OCI-LY3 (cell line): ENCODE measurements at regions not wholly inside any gene's neighbourhood (a gene's known extent, or its start where the extent isn't known, plus 50 kb on each side); places are given as distances from the start of the nearest gene placed in this dataset.

Experiments used
- H2AFZ ChIP-seq: fragments of 200-600, 300-600 bp; shearing (Covaris generic); 2 replicates; pipeline ENCODE4 v1.6.0; 2014; ENCODE audit warnings: antibody characterized with exemption, low read depth, low read length
- H3K27ac ChIP-seq: fragments of 200-600, 300-600 bp; sonication (generic); 2 replicates; pipeline ENCODE4 v1.5.1; 2014; ENCODE audit warnings: mild to moderate bottlenecking, low read length, moderate library complexity, mixed read lengths
- H3K27me3 ChIP-seq: fragments of 200-600, 300-600 bp; sonication (generic); 2 replicates; pipeline ENCODE4 v1.6.1; 2014; ENCODE audit warnings: low read depth, low read length, mixed read lengths
- H3K36me3 ChIP-seq: fragments of 200-600, 300-600 bp; sonication (generic); replicated peaks from 2 replicates; pipeline ENCODE3; 2014; ENCODE audit warnings: low read depth, low read length, mixed read lengths
- H3K4me1 ChIP-seq: fragments of 300-600, 200-600 bp; sonication (generic); 2 replicates; pipeline ENCODE4 v1.6.1; 2014; ENCODE audit warnings: low read length, mixed read lengths
- H3K4me2 ChIP-seq: fragments of 200-600, 300-600 bp; sonication (generic); 2 replicates; pipeline ENCODE4 v1.6.1; 2014; ENCODE audit warnings: low read length, mixed read lengths
- H3K4me3 ChIP-seq: fragments of 300-600, 200-600 bp; sonication (generic); 2 replicates; pipeline ENCODE4 v1.5.1; 2014; ENCODE audit warnings: antibody characterized with exemption, mild to moderate bottlenecking, low read length, moderate library complexity
- H3K79me2 ChIP-seq: fragments of 300-600, 200-600 bp; shearing (Covaris generic); 2 replicates; pipeline ENCODE4 v1.6.1; 2014; ENCODE audit warnings: mild to moderate bottlenecking, low read length, mixed read lengths
- H3K9ac ChIP-seq: fragments of 300-600, 200-600 bp; shearing (Covaris generic); 2 replicates; pipeline ENCODE4 v1.6.0; 2014; ENCODE audit warnings: mild to moderate bottlenecking, low read length, moderate library complexity
- H3K9me3 ChIP-seq: fragments of 200-600, 300-600 bp; shearing (Covaris generic); 2 replicates; pipeline ENCODE4 v1.6.1; 2014; ENCODE audit warnings: low read length, mixed read lengths; ENCODE audit not compliant: insufficient read depth
- H4K20me1 ChIP-seq: fragments of 200-600, 300-600 bp; sonication (generic); 2 replicates; pipeline ENCODE4 v1.6.1; 2016; ENCODE audit warnings: low read length, mixed read lengths; ENCODE audit not compliant: insufficient read depth
- EZH2phosphoT487 ChIP-seq: fragments of 200-600 bp; shearing (Covaris generic); IDR thresholded peaks from 2 replicates; pipeline ENCODE4 v1.6.1; 2018; ENCODE audit warnings: antibody characterized with exemption, mixed run types, low read depth
- TF ChIP-seq, protein P1 (sequence below): fragments of 200-600, 300-600 bp; sonication (generic); IDR thresholded peaks from 2 replicates; pipeline ENCODE4 v1.5.1; 2014; ENCODE audit warnings: antibody characterized with exemption, low read length, low read depth

DNA sequence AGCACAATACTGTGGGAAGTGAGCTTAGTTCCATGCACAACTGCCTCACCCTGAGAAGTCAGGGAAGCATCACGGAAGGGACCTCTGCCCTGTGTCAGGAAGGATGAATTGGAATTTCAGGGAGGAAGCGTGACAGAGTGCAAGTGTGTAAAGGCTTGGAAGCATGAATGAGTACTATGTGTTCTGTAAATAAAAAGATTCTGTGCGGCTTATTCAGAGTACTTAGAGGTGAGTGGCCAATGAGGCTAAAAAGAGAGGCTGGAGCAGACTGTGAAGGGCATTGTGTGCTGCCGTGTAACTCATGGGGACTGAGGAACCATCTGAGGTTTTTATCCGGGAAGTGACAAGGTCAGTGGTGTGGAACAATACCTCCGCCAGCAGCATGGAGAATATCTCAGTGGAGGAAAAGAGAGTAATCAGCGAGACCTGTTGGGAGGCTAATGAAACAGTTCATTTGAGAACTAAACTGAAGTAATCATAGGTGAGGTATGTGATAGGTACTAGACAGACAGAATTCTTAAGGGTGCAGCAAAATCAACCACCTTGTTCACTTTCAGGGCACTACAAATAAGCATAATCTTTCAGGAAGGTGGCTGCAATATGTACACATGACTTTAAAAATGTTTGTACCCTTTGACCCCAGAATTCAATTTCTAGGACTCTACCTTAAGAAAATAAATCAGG lies 64.9 kb upstream of the SPRED1 start:
- H3K4me2 ChIP-seq, result no peak overlapping the region
- H3K36me3 ChIP-seq, result no peaks in the 10 kb centered on the region
- no peaks in the 10 kb centered on the region for H3K79me2 ChIP-seq
- H4K20me1 ChIP-seq, result no peaks in the 10 kb centered on the region
- no peak overlapping the region for H3K27ac ChIP-seq
- no peak overlapping the region for H2AFZ ChIP-seq
- H3K4me1 ChIP-seq, result no peaks in the 10 kb centered on the region
- H3K4me3 ChIP-seq, result no peak overlapping the region
- no peak for TF ChIP-seq EZH2phosphoT487
- TF ChIP-seq, protein P1, sequence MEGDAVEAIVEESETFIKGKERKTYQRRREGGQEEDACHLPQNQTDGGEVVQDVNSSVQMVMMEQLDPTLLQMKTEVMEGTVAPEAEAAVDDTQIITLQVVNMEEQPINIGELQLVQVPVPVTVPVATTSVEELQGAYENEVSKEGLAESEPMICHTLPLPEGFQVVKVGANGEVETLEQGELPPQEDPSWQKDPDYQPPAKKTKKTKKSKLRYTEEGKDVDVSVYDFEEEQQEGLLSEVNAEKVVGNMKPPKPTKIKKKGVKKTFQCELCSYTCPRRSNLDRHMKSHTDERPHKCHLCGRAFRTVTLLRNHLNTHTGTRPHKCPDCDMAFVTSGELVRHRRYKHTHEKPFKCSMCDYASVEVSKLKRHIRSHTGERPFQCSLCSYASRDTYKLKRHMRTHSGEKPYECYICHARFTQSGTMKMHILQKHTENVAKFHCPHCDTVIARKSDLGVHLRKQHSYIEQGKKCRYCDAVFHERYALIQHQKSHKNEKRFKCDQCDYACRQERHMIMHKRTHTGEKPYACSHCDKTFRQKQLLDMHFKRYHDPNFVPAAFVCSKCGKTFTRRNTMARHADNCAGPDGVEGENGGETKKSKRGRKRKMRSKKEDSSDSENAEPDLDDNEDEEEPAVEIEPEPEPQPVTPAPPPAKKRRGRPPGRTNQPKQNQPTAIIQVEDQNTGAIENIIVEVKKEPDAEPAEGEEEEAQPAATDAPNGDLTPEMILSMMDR, result no peak
- H3K9me3 ChIP-seq, result no peaks in the 10 kb centered on the region
- peaks cover 46% of the 10 kb centered on the region for H3K27me3 ChIP-seq
- no peak overlapping the region for H3K9ac ChIP-seq

DNA sequence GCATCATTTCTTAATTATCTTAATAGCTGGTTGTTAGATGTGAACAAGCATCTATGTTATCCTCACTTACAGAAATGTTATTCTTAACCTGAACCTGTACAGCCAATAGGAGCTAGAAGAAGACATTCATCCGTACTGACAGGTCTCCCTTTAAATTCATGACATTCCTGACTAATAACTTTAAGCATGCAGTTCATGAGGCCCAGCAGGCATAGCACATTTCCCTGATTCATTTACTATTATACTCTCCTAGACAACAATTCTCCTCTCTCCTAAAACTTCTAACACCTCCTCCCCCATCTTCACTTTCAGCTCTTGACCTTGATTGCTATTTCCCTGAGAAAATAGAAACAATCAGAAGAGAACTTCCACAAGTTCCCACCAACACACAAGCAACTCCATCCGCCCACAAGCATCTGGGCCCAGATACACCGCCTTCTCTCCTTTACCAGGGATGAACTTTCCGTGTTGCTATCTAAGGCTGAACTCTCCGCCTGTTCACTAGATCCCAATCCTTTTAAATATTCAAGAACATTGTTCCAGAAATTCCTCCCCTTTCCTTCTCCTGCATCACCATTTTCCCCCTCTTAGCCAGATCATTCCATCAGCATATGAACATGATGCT lies 62.9 kb upstream of the SPRED1 start:
- Histone ChIP-seq H4K20me1 (no peaks in the 10 kb centered on the region), H3K9me3 (no peaks in the 10 kb centered on the region), H3K79me2 (no peaks in the 10 kb centered on the region), H3K4me3 (no peak overlapping the region), H3K27ac (no peak overlapping the region), H3K27me3 (peaks cover 46% of the 10 kb centered on the region), H3K4me1 (no peaks in the 10 kb centered on the region), H3K36me3 (no peaks in the 10 kb centered on the region), H3K9ac (no peak overlapping the region), H2AFZ (no peak overlapping the region), H3K4me2 (no peak overlapping the region)
- no peak for TF ChIP-seq EZH2phosphoT487
- TF ChIP-seq, protein P1, result no peak

GRCh38 chr15:38190501-38190900 lies 62.1 kb upstream of the SPRED1 start:
- Histone ChIP-seq H3K36me3 (no peaks in the 10 kb centered on the region), H3K9me3 (no peaks in the 10 kb centered on the region), H3K9ac (no peak overlapping the region), H3K4me3 (no peak overlapping the region), H3K4me2 (no peak overlapping the region), H4K20me1 (no peaks in the 10 kb centered on the region), H2AFZ (no peak overlapping the region), H3K4me1 (no peaks in the 10 kb centered on the region), H3K27ac (no peak overlapping the region), H3K79me2 (no peaks in the 10 kb centered on the region), H3K27me3 (peaks cover 45% of the 10 kb centered on the region)
- TF ChIP-seq, protein P1, result no peak
- no peak for TF ChIP-seq EZH2phosphoT487

- Histone ChIP-seq H3K4me1 (no peaks in the 10 kb centered on the region), H2AFZ (no peak overlapping the region), H4K20me1 (no peaks in the 10 kb centered on the region), H3K36me3 (no peaks in the 10 kb centered on the region), H3K9ac (no peak overlapping the region), H3K27ac (no peak overlapping the region), H3K4me3 (no peak overlapping the region), H3K79me2 (no peaks in the 10 kb centered on the region), H3K9me3 (no peaks in the 10 kb centered on the region), H3K27me3 (peaks cover 29% of the 10 kb centered on the region), H3K4me2 (no peak overlapping the region)
- TF ChIP-seq, protein P1, result no peak
- TF ChIP-seq EZH2phosphoT487, result no peak
Observed at GRCh38 chr15:38192496-38192895, 60.1 kb upstream of the SPRED1 start.
